Calu3 (cell line): ENCODE measurements at regions not wholly inside any gene's neighbourhood (a gene's known extent, or its start where the extent isn't known, plus 50 kb on each side); places are given as distances from the start of the nearest gene placed in this dataset.

ENCODE experiments used
- BruUV-seq: library from RNA; stranded (reverse); fragments of 400-500 nt; replicated peaks from 2 replicates; lab custom pipeline; 2021; lab: Mats Ljungman, UMichigan
- CTCF ChIA-PET: fragments of 300-600 bp; sonication (Branson Sonifier 250); formaldehyde crosslinking; loops from one replicate; lab custom pipeline; 2022; ENCODE audit warnings: antibody characterized with exemption; lab: Charles Lee
- DNase-seq: peaks from one replicate; pipeline ENCODE4 v3.0.0; 2022
- H3K27ac Mint-ChIP-seq: one replicate; pipeline ENCODE4 v1.8.0; 2022; ENCODE audit warnings: mixed read lengths; ENCODE audit not compliant: unreplicated experiment
- H3K27me3 Mint-ChIP-seq: one replicate; pipeline ENCODE4 v1.8.0; 2022; ENCODE audit warnings: mixed read lengths; ENCODE audit not compliant: unreplicated experiment
- H3K36me3 Mint-ChIP-seq: one replicate; pipeline ENCODE4 v1.8.0; 2022; ENCODE audit warnings: mild to moderate bottlenecking, moderate library complexity, mixed read lengths; ENCODE audit not compliant: insufficient read depth, unreplicated experiment
- H3K4me1 Mint-ChIP-seq: one replicate; pipeline ENCODE4 v1.8.0; 2022; ENCODE audit warnings: mild to moderate bottlenecking, low read depth, mixed read lengths; ENCODE audit not compliant: unreplicated experiment
- H3K4me3 Mint-ChIP-seq: one replicate; pipeline ENCODE4 v1.8.0; 2022; ENCODE audit warnings: mild to moderate bottlenecking, low read depth, moderate library complexity, mixed read lengths; ENCODE audit not compliant: unreplicated experiment
- H3K9me3 Mint-ChIP-seq: one replicate; pipeline ENCODE4 v1.8.0; 2022; ENCODE audit warnings: low read depth, mixed read lengths; ENCODE audit not compliant: unreplicated experiment
- intact Hi-C: fragments of 100-400 bp; cut with micrococcal nuclease; formaldehyde crosslinking; loops from one replicate; pipeline ENCODE4 v1.10.0; 2022; ENCODE audit not compliant: unreplicated experiment
- TF ChIP-seq, protein P1 (sequence below): fragments of 200-600 bp; IDR thresholded peaks from one replicate; pipeline ENCODE4 v1.8.0; 2022; ENCODE audit warnings: antibody characterized with exemption; ENCODE audit not compliant: unreplicated experiment

DNA sequence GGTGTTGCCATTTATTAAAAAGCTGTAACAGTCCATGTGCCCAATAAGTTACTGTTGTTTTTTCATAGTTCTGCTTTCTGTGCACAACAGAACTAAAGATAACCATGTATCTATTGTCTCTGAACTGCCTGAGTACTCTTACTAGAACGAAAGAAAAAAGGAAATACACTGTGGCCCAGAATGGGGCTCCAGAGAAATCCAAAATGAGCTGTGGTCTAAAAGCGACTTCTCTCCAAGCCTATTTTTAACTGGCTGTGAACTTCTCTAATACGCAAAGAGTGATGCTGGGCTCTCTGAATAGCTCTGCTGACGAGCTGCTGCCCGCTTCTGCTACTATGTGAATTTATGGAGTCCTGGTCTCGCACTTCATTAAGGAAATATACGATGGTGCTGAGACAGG lies 56.2 kb upstream of the LPP start:
- intact Hi-C loops: no loop called here
- H3K36me3 Mint-ChIP-seq: no peaks in the 10 kb centered on the region
- CTCF ChIA-PET: interaction anchor here (0.5 to 0.6 kb wide), 2 partner anchors 282 to 604 kb away, joined by 4 read pairs; no protein-coding TSS in a partner anchor
- H3K27me3 Mint-ChIP-seq: no peaks in the 10 kb centered on the region
- TF ChIP-seq, protein P1, sequence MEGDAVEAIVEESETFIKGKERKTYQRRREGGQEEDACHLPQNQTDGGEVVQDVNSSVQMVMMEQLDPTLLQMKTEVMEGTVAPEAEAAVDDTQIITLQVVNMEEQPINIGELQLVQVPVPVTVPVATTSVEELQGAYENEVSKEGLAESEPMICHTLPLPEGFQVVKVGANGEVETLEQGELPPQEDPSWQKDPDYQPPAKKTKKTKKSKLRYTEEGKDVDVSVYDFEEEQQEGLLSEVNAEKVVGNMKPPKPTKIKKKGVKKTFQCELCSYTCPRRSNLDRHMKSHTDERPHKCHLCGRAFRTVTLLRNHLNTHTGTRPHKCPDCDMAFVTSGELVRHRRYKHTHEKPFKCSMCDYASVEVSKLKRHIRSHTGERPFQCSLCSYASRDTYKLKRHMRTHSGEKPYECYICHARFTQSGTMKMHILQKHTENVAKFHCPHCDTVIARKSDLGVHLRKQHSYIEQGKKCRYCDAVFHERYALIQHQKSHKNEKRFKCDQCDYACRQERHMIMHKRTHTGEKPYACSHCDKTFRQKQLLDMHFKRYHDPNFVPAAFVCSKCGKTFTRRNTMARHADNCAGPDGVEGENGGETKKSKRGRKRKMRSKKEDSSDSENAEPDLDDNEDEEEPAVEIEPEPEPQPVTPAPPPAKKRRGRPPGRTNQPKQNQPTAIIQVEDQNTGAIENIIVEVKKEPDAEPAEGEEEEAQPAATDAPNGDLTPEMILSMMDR: no peak
- no peak overlapping the region for H3K27ac Mint-ChIP-seq
- H3K9me3 Mint-ChIP-seq: peaks cover 5% of the 10 kb centered on the region
- no TSS peak for BruUV-seq
- no peak overlapping the region for H3K4me3 Mint-ChIP-seq
- no peaks in the 10 kb centered on the region for H3K4me1 Mint-ChIP-seq
- DNase-seq: no peak

DNA sequence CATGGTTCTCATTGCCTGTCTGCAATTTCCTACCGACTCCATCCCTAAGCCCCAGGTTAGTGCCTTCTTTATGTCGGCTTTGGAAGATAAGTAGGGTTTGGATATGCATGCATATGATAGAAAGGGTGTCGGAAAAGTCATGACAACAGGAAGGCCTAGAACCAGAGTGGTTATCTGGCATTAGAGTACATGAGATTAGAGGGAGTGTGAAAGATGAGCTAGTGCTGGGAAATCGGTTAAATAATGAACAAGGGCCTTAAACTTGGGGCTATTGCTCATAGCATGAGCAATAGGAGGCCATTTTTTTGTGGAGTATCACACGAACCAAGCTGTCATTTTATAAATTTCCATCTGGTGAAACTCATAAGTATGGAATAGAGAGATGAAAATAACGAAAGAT lies 54.0 kb upstream of the LPP start:
- TF ChIP-seq, protein P1: no peak
- Mint-ChIP-seq H3K27ac (no peak overlapping the region), H3K27me3 (no peaks in the 10 kb centered on the region), H3K4me1 (no peaks in the 10 kb centered on the region), H3K36me3 (no peaks in the 10 kb centered on the region), H3K4me3 (no peak overlapping the region), H3K9me3 (peaks cover 5% of the 10 kb centered on the region)
- DNase-seq: no peak
- no TSS peak for BruUV-seq
- intact Hi-C loops: no loop called here
- CTCF ChIA-PET: interaction anchor here (0.6 kb wide), 1 partner anchor 149 kb away, joined by 3 read pairs; no protein-coding TSS in a partner anchor

DNA sequence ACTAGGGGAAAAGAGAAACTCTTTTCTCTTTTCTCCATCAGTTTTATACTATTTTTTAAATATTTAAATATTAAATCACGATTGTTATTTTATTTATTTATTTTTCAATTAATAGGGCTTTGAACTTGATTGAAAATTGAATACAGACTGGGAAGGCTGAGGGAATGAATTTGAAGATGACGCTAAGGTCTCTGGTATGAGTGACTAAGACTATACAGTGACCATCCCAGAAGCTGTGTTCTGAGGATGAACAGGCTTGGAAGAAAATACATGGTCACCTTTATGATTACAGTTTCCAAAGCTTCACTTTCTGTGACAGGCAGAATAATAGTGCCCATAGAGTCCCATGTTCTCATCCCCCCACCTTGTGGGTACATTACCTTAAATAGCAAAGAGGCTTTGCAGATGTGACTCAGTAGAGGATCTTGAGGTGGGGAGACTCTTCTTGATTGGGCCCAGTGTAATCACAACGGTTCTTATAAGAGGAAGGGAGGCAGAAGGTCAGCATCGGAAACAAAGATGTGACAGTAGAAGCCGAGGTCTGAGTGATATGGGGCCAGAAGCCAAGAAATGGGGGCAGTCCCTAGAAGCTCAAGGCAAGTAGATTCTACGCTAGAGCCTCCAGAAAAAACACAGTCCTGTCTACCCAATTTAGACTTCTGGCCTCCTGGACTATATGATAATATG lies 51.0 kb upstream of the LPP start:
- peaks cover 5% of the 10 kb centered on the region for H3K9me3 Mint-ChIP-seq
- H3K4me3 Mint-ChIP-seq: no peak overlapping the region
- CTCF ChIA-PET: no interaction called here
- H3K4me1 Mint-ChIP-seq: no peaks in the 10 kb centered on the region
- intact Hi-C loops: no loop called here
- no peak for DNase-seq
- TF ChIP-seq, protein P1: no peak
- no peaks in the 10 kb centered on the region for H3K36me3 Mint-ChIP-seq
- no peak overlapping the region for H3K27ac Mint-ChIP-seq
- BruUV-seq: no TSS peak
- H3K27me3 Mint-ChIP-seq: peaks cover 13% of the 10 kb centered on the region

DNA sequence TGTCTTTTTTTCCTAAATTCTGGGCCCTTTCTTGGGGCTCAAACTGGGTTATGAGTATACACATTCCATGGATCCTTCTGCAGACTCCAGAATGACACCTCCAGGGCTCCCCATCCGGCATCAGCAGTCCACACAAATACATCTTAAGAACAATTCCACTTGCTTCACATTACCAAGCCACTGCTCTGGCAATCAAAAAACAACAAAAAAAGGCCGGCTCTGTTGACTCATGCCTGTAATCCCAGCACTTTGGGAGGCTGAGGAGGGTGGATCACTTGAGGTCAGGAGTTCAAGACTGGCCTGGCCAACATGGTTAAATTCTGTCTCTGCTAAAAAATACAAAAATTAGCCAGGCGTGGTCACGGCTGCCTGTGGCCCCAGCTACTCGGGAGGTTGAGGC lies 49.9 kb upstream of the LPP start:
- no peaks in the 10 kb centered on the region for H3K36me3 Mint-ChIP-seq
- intact Hi-C loops: no loop called here
- CTCF ChIA-PET: no interaction called here
- no peak overlapping the region for H3K4me3 Mint-ChIP-seq
- no peaks in the 10 kb centered on the region for H3K4me1 Mint-ChIP-seq
- no peak overlapping the region for H3K27ac Mint-ChIP-seq
- H3K27me3 Mint-ChIP-seq: peaks cover 13% of the 10 kb centered on the region
- H3K9me3 Mint-ChIP-seq: peaks cover 4% of the 10 kb centered on the region
- no TSS peak for BruUV-seq
- TF ChIP-seq, protein P1: no peak
- DNase-seq: no peak
